Activated T-cell treated with anti-CD3 and anti-CD28 coated beads for 24 hours (primary cell): ENCODE measurements at regions not wholly inside any gene's neighbourhood (a gene's known extent, or its start where the extent isn't known, plus 50 kb on each side); places are given as distances from the start of the nearest gene placed in this dataset.

Source experiments
- DNase-seq: peaks from one replicate; pipeline ENCODE4 v3.0.0-alpha.2; 2020; ENCODE audit warnings: low read depth

- DNase-seq, result no peak
Observed at GRCh38 chr18:78882585-78882984, 97.0 kb upstream of the SALL3 start.

DNA sequence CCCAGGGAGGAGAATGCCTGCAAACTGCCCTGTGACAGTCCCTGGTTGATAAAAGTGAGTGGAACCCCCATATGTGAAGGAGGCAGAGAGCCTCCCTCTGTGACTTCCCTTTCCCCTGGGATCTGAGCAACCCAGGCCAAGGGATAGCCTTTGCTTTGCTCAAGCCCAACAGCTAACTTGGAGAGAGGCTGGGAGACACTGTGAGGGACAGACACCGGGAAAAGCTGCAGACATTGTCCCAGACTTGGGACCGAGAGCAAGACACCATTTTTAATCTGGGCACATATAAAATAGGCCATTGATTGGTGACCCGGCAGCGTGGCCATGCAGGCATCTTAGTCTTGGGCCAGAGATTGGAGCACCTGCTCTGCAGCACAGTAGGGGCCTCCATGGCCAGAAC is 96.1 kb upstream of the SALL3 start:
- DNase-seq, result no peak

DNA sequence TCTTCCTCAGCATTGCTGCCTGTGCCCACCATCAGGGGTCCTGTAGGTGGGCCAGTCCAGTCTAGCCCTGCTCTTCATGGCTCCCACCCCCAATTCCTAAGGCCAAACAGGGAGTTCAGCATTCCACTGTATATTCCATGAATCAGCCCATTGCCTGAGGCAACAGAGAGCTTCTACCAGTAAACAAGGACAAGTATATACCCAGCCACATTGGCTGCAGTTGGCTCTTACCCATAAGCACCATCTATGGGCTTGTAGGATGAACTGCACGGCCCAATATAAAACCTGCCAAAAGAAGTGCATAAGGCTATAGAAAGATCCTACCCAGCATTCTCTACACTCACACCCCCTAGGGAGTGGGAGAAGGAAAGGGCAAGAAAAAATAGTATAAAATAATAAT is 95.1 kb upstream of the SALL3 start:
- DNase-seq, result no peak

DNA sequence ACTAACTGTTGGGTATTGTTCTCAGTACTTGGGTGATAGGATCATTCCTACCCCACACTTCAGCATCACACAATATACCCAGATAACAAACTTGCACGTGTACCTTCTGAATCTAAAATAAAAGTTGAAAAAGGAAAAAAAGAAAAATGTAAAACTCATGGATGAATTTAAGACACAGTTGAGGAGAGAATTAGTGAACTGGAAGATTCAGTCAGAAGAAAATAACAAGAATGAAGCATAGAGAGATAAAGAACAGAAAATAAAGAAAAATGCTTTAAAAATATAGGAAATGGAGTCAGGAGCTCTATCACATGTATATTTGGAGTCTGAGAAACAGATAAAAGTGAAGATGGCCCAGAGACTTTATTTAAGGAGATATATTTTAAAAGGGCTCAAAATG is 90.4 kb upstream of the SALL3 start:
- no peak for DNase-seq

DNA sequence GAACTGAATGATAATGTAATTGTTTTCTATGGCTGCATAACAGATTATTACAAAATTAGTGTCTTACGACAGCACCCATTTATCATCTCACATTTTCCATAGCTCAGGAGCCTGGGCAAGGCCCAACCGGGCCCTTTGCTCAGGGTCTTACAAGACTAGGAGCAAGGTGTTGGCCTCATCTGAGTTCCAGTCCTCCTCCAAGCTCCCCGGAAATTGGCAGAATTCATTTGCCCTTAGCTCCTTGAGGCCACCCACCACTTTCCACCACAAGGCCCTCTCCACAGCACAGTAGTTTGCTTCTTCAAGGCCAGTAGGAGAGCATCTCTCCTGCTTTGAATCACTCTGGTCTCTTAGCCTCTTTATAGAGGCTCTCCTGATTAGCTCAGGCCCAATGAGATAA is 89.2 kb upstream of the SALL3 start:
- DNase-seq, result no peak

DNA sequence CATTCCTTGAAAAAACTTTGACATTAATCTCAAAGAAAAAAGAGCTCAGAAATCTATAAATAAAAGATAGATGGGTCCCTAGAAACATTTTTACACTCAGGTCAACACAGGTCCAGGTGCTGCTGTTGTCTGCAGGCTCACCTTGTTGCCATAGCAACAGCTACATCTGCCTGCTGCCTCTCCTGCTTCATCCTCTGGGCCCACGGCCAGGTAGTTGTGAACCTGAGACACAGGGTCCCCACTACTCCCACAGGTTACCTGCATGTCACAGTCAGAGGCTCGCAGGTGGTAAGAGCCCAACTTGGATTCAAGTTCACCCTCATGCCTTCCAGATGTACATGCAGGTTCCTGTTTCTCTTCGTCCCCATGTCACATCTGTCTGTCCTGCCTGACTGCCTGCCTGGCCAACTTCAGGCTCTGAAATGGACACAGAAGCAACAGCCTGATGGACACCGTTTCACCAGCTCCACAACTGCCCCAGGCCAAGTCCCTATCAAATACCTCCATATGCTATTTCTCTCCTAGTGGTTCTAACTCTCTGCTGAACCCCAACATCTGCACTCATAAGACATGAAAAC is 88.3 kb upstream of the SALL3 start:
- no peak for DNase-seq

GRCh38 chr18:78892177-78892576 is 87.4 kb upstream of the SALL3 start:
- no peak for DNase-seq

GRCh38 chr18:78892721-78893120 is 86.9 kb upstream of the SALL3 start:
- no peak for DNase-seq

- DNase-seq, result no peak
Observed at GRCh38 chr18:78893281-78894032, 86.2 kb upstream of the SALL3 start.

DNA sequence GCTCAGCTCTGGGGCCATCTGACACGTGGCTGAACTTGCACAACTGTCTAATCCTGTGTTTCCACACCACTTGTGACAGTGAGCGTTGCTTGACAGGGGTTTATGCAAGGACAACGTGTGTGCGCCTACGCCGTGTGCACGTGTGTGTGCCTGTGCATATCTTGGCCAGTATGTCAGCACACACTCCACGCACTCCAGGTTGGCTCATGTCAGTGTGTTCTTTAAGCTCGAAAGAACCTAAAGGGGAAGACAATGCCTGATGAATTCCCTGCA is 85.6 kb upstream of the SALL3 start:
- no peak for DNase-seq

GRCh38 chr18:78895207-78896001 is 84.2 kb upstream of the SALL3 start:
- no peak for DNase-seq

- no peak for DNase-seq
Observed at GRCh38 chr18:78896111-78896905, 83.3 kb upstream of the SALL3 start.

GRCh38 chr18:78898066-78898465 is 81.6 kb upstream of the SALL3 start:
- DNase-seq, result no peak

GRCh38 chr18:78898635-78899034 is 81.0 kb upstream of the SALL3 start:
- DNase-seq, result no peak

- DNase-seq, result no peak
Observed at GRCh38 chr18:78899241-78899640, 80.4 kb upstream of the SALL3 start.

DNA sequence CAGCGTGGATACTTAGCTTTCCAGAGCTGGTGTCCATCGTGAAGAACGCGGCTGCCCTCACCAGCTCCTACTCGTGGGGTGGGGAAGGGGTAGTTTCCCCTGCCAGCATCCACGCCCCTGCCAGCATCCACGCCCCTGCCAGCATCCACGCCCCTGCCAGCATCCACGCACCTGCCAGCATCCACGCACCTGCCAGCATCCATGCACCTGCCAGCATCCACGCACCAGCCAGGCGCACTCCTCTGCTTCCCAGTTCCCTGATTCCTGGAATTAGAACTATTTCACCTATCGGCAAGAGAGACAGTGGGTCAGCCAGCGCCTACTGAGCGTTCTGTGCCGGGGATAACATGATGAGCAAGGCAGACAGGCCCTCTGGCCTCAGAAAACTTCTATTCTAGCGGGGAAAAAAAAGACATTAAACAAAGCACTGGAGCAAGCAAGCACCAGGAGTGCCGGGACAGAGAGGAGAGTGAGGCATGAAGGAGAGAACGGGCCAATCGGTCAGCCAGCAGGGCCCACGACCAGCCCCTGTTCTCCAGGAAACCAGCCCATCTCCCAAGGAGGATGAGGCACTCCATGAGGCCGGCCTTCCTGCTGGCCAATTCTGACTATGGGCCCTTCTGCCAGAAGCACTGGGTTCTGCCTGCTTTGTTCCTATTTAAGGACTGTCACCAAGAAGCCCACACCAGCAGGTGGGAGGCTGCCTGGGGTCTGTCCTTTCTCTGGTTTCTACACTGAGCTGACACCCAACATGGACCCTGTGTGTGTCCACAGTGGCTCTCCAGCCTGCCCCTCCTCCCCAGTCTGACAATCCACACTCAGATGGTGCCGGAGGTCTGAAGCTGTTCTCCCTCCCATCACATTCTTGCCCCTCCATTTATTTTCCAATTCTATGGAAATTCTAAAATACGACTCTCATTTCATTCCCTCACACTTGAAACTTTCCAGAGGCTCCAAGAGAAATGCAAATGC is 78.4 kb upstream of the SALL3 start:
- DNase-seq, result no peak

DNA sequence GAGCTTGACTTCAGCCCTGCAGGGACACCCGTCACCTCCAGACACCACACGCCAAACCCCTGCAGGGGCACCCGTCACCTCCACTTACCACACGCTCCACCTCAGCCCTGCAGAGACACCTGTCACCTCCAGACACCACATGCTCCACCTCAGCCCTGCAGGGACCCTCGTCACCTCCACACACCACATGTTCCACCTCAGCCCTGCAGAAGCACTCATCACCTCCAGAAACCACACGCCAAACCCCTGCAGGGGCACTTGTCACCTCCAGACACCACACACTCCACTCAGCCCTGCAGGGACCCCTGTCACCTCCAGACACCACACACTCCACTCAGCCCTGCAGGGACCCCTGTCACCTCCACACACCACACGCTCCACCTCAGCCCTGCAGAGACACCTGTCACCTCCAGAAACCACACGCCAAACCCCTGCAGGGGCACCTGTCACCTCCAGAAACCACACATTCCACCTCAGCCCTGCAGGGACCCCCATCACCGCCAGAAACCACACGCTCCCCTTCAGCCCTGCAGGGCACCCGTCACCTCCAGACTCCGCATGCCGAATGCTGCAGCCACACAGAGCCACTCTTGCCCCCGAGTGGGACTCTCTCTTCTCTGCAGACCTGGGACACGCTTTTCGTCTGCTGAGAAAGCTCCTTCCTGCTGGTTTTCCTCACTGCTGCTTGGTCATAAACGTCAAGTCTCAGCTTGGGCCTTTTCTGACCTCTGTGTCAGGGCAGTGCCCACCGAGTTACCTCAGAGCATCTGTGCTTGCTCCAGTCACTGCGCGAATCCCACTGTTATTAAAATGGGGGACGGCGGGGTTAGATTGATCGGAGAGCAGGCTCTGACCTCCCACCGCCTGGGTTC is 77.5 kb upstream of the SALL3 start:
- DNase-seq, result no peak

DNA sequence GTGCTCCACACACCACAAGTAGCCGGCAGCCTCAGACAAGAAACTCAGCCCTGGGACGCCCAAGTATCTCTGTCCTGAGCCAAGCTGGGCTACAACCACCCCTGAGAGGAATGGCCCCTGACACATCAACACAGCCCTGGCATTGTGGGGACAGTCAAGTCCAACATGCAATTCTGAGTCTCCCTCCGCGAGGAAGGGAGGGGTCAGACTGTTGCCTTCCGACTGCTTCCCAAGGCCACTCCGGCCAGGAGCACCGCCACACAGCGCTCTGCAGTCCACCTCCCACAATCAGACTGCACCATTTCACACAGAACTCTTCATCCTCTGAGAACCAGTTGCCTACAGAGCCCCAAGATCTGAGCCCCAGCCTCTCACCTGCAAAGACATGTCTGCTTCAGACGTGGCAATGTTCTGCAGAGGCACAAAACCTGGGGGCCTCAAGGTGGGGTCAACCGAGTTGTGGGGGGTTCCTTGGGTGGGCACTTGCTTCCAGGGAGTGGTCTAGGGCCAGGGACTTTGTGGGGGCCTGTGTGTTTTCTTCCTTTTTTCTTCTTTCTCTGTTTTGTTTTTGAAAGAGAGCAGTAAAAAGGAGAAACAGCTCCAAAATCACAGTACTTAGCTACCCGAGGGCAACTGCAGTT is 76.7 kb upstream of the SALL3 start:
- no peak for DNase-seq

DNA sequence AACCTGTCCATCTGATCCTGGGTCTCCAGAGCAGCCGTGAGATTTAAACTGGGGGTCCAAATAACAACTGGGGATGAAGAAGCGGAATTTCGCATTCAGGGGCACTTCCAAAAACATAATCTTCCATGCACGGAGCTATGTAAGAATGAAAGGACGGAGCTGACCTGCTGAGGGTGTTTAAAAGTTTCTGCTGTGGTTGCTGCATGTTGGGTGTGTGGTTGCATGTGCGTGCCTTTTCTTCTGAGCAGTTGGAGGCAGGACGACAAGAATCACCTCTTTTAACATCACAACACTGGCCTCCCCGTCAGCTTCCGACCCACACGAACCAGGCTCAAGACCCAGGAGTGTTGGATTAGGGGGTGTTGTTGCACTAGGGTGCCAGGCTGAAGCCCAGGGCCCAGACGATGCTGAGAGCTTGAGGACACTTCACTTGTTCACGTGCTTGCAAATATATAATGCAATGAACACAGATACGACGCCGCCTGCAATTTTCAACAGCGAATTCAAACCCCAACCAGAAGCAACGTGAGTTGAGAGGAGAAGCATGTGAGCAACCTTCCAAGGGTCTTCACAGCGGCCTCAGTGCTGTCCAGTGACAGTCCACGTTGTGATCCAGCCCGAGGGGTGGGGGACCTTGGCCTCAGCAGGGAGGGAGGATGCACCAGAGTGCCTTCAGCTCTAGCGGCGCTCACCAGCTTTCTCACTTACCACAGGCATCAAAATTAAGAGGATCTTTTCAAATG is 76.0 kb upstream of the SALL3 start:
- no peak for DNase-seq
